OCI-LY1 (cell line): ENCODE measurements at regions not wholly inside any gene's neighbourhood (a gene's known extent, or its start where the extent isn't known, plus 50 kb on each side); places are given as distances from the start of the nearest gene placed in this dataset.

Source experiments
- H2AFZ ChIP-seq: fragments of 200-600 bp; sonication (generic), shearing (Covaris generic); 2 replicates; pipeline ENCODE4 v1.6.0; 2014; ENCODE audit warnings: antibody characterized with exemption, mild to moderate bottlenecking, low read length
- H3F3A ChIP-seq: fragments of 200-600 bp; sonication (generic), shearing (Covaris generic); 2 replicates; pipeline ENCODE4 v1.6.0; 2014; ENCODE audit warnings: mild to moderate bottlenecking, antibody characterized with exemption, low read length, moderate library complexity; ENCODE audit not compliant: insufficient read depth
- H3K27ac ChIP-seq: fragments of 200-600 bp; sonication (generic); 2 replicates; pipeline ENCODE4 v1.5.1; 2014; ENCODE audit warnings: low read length, mixed run types, mild to moderate bottlenecking, low read depth; ENCODE audit not compliant: poor library complexity, severe bottlenecking
- H3K27me3 ChIP-seq: fragments of 200-600 bp; sonication (generic); 2 replicates; pipeline ENCODE4 v1.6.0; 2014; ENCODE audit warnings: antibody characterized with exemption, mild to moderate bottlenecking, low read length, moderate library complexity; ENCODE audit not compliant: insufficient read depth
- H3K36me3 ChIP-seq: fragments of 200-600 bp; sonication (generic); 2 replicates; pipeline ENCODE4 v1.6.1; 2014; ENCODE audit warnings: mild to moderate bottlenecking, antibody characterized with exemption, low read length, moderate library complexity, mixed read lengths; ENCODE audit not compliant: insufficient read depth
- H3K4me1 ChIP-seq: fragments of 200-600 bp; sonication (generic); 2 replicates; pipeline ENCODE4 v1.5.1; 2014; ENCODE audit warnings: mild to moderate bottlenecking, low read length, moderate library complexity; ENCODE audit not compliant: insufficient read depth, severe bottlenecking
- H3K4me2 ChIP-seq: fragments of 200-600 bp; sonication (generic), shearing (Covaris generic); 2 replicates; pipeline ENCODE4 v1.6.1; 2014; ENCODE audit warnings: low read length
- H3K4me3 ChIP-seq: fragments of 200-600 bp; sonication (generic); 2 replicates; pipeline ENCODE4 v1.5.1; 2014; ENCODE audit warnings: low read length, low read depth, mild to moderate bottlenecking, mixed read lengths; ENCODE audit not compliant: poor library complexity, severe bottlenecking
- H3K79me2 ChIP-seq: fragments of 200-600 bp; shearing (Covaris generic); 2 replicates; pipeline ENCODE4 v1.6.1; 2016; ENCODE audit warnings: mixed run types, low read length, mixed read lengths; ENCODE audit not compliant: insufficient read depth
- H3K9ac ChIP-seq: fragments of 200-600 bp; sonication (generic), shearing (Covaris generic); 2 replicates; pipeline ENCODE4 v1.6.1; 2014; ENCODE audit warnings: mild to moderate bottlenecking, low read length, mixed read lengths
- H3K9me2 ChIP-seq: fragments of 200-600 bp; sonication (generic), shearing (Covaris generic); 2 replicates; pipeline ENCODE4 v1.6.1; 2014; ENCODE audit warnings: low read depth, mild to moderate bottlenecking, low read length, mixed read lengths
- H3K9me3 ChIP-seq: fragments of 200-600 bp; shearing (Covaris generic); 2 replicates; pipeline ENCODE4 v1.6.1; 2014; ENCODE audit warnings: low read length, mixed read lengths
- H4K20me1 ChIP-seq: fragments of 200-600 bp; sonication (generic), shearing (Covaris generic); 2 replicates; pipeline ENCODE4 v1.6.0; 2016; ENCODE audit warnings: mild to moderate bottlenecking, low read length; ENCODE audit not compliant: insufficient read depth
- CTCF ChIP-seq: fragments of 200-600 bp; sonication (generic), shearing (Covaris generic); IDR thresholded peaks from 2 replicates; pipeline ENCODE4 v1.5.1; 2017; ENCODE audit warnings: mild to moderate bottlenecking, antibody characterized with exemption, low read length, moderate library complexity, mixed read lengths
- EZH2 ChIP-seq: fragments of 200-600 bp; sonication (generic), shearing (Covaris generic); IDR thresholded peaks from 2 replicates; pipeline ENCODE4 v1.8.0; 2017; ENCODE audit warnings: borderline replicate concordance, mixed run types, mild to moderate bottlenecking, antibody characterized with exemption, low read length, moderate library complexity, mixed read lengths

GRCh38 chr1:4171480-4172450 lies 271.7 kb upstream of the C1orf174 start:
- no peaks in the 10 kb centered on the region for H3K4me1 ChIP-seq
- TF ChIP-seq EZH2 = no peak
- no peak for TF ChIP-seq CTCF
- no peaks in the 10 kb centered on the region for H3K27me3 ChIP-seq
- no peak overlapping the region for H3K4me2 ChIP-seq
- H3F3A ChIP-seq = no peaks in the 10 kb centered on the region
- no peaks in the 10 kb centered on the region for H3K79me2 ChIP-seq
- H3K9me3 ChIP-seq = no peaks in the 10 kb centered on the region
- H4K20me1 ChIP-seq = no peaks in the 10 kb centered on the region
- no peaks in the 10 kb centered on the region for H3K36me3 ChIP-seq
- H3K9me2 ChIP-seq = no peaks in the 10 kb centered on the region
- no peak overlapping the region for H3K4me3 ChIP-seq
- no peak overlapping the region for H3K9ac ChIP-seq
- H2AFZ ChIP-seq = no peak overlapping the region
- no peak overlapping the region for H3K27ac ChIP-seq

- Histone ChIP-seq H3K27me3 (no peaks in the 10 kb centered on the region), H3K4me3 (no peak overlapping the region), H3K27ac (no peak overlapping the region), H3K9me3 (no peaks in the 10 kb centered on the region), H2AFZ (no peak overlapping the region), H3K4me2 (no peak overlapping the region), H3K9me2 (no peaks in the 10 kb centered on the region), H3F3A (no peaks in the 10 kb centered on the region), H3K36me3 (no peaks in the 10 kb centered on the region), H3K4me1 (no peaks in the 10 kb centered on the region), H3K9ac (no peak overlapping the region), H3K79me2 (no peaks in the 10 kb centered on the region), H4K20me1 (no peaks in the 10 kb centered on the region)
- TF ChIP-seq EZH2 (no peak), CTCF (peak; percentile 55)
Measured at GRCh38 chr1:4172644-4173599, 272.9 kb upstream of the C1orf174 start.

- Histone ChIP-seq H3K27me3 (no peaks in the 10 kb centered on the region), H3K4me1 (no peaks in the 10 kb centered on the region), H3K9me2 (no peaks in the 10 kb centered on the region), H4K20me1 (no peaks in the 10 kb centered on the region), H3K4me2 (no peak overlapping the region), H3K4me3 (no peak overlapping the region), H3K36me3 (no peaks in the 10 kb centered on the region), H3K27ac (no peak overlapping the region), H3K9me3 (no peaks in the 10 kb centered on the region), H3F3A (no peaks in the 10 kb centered on the region), H2AFZ (no peak overlapping the region), H3K9ac (no peak overlapping the region), H3K79me2 (no peaks in the 10 kb centered on the region)
- TF ChIP-seq CTCF (no peak), EZH2 (no peak)
Measured at GRCh38 chr1:4173731-4174130, 273.7 kb upstream of the C1orf174 start.
